ENCODE measurements at regions not wholly inside any gene's neighbourhood (a gene's known extent, or its start where the extent isn't known, plus 50 kb on each side); places are given as distances from the start of the nearest gene placed in this dataset.

DNA sequence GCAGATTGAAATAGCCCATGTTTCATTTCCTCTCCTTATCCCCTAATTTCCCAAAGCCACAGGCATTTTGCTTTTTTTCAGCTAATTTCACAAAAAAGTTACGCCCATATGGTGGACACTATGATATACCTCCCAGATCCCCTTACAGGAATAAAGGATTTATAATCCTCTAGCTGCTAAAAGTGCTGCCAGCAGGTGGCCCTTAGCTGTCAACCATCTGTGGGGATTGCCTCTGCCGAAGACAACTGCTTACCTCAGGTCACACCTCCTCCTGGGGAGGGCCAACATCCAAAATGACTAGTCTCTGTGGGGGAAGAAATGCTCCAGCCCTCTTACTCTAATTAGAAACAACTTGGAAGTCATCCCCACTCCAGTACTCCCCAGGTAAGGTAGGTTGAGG, 61.0 kb upstream of the EPB41L3 start:
- no peak for DNase-seq (ENCODE audit: extremely low read depth, low read depth)
- no peak overlapping the region for H3K4me3 ChIP-seq (replicated peaks; ENCODE audit: low read depth, low read length)
- TF ChIP-seq, protein P1, sequence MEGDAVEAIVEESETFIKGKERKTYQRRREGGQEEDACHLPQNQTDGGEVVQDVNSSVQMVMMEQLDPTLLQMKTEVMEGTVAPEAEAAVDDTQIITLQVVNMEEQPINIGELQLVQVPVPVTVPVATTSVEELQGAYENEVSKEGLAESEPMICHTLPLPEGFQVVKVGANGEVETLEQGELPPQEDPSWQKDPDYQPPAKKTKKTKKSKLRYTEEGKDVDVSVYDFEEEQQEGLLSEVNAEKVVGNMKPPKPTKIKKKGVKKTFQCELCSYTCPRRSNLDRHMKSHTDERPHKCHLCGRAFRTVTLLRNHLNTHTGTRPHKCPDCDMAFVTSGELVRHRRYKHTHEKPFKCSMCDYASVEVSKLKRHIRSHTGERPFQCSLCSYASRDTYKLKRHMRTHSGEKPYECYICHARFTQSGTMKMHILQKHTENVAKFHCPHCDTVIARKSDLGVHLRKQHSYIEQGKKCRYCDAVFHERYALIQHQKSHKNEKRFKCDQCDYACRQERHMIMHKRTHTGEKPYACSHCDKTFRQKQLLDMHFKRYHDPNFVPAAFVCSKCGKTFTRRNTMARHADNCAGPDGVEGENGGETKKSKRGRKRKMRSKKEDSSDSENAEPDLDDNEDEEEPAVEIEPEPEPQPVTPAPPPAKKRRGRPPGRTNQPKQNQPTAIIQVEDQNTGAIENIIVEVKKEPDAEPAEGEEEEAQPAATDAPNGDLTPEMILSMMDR (IDR thresholded peaks at IDR 0.05; ENCODE audit: low read depth, low read length, missing control alignments), result no peak

DNA sequence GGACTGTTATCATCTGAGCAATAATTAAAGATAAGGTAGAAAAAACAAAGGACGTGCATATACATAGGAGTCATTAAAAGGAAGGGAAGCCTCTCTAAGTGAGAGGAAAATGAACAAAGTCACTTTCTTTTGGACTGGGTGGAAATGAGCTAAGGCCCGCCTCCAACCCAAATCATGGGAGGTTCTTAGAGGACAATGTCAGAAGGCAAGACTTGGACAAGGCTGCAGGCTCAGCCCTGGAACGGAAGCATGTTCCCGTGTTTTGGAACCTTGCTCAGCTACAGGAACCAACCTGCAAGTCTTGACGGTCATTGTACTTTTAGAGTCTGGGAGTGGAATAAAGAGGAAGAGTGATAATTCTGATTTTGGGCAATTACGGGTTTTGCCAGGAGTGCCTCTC, 59.4 kb upstream of the EPB41L3 start:
- DNase-seq (ENCODE audit: extremely low read depth, low read depth), result no peak
- TF ChIP-seq, protein P1 (IDR thresholded peaks at IDR 0.05; ENCODE audit: low read depth, low read length, missing control alignments), result no peak
- no peak overlapping the region for H3K4me3 ChIP-seq (replicated peaks; ENCODE audit: low read depth, low read length)

DNA sequence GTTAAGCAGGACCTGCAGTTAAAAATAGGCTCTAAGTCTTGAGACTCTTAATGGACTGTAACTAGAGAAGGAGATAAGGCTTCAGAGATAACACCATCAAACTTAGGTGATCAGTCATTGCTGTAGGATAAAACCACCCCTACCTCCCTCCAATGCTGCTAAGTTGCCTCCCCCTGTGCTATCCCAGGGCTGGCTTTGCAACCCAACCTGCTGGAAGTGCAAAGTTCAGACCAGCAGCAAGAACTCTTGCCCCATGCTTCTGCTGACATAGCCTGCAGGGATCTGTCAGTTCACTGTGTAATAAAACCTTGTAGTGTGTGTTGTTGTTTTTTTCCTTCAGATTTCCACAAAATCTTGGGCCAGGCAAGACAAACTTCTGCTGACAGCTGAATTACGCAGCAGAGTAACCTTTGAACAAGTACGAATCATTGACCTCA, 57.4 kb upstream of the EPB41L3 start:
- no peak for DNase-seq (ENCODE audit: extremely low read depth, low read depth)
- H3K4me3 ChIP-seq (replicated peaks; ENCODE audit: low read depth, low read length), result no peak overlapping the region
- TF ChIP-seq, protein P1 (IDR thresholded peaks at IDR 0.05; ENCODE audit: low read depth, low read length, missing control alignments), result no peak

DNA sequence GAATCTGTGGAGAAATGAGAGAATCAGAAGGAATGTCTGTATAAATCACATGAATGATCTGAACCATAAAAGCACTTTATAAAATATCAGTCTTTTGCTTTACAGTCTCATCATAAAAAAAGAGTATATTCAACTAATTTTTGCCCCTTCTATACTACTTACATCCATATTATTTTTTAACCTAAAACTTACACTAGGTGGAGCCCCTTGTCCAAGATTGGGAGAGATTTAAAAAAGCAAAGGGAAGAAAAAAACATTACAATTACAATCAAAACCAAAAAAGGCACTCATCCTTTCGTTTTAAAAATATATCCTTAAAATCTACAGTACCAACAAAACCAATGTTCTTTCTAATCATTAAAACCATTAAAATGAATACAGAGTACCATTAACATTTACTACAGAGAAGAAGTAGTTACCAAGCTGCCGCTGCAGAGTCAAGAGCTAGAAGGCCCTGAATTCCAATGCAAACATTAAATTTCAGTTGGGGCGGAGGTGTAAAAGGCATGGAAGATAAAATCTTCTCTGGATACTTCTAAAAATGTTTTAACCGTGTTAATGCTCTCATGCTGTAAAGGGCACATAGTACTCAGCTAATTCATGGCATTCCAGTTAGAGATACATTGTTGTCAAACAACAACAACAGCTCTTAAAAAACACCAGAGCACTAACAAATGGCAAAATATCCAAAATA, 56.7 kb upstream of the EPB41L3 start:
- TF ChIP-seq, protein P1 (IDR thresholded peaks at IDR 0.05; ENCODE audit: low read depth, low read length, missing control alignments), result peak; percentile 5
- no peak overlapping the region for H3K4me3 ChIP-seq (replicated peaks; ENCODE audit: low read depth, low read length)
- DNase-seq (ENCODE audit: extremely low read depth, low read depth), result no peak

DNA sequence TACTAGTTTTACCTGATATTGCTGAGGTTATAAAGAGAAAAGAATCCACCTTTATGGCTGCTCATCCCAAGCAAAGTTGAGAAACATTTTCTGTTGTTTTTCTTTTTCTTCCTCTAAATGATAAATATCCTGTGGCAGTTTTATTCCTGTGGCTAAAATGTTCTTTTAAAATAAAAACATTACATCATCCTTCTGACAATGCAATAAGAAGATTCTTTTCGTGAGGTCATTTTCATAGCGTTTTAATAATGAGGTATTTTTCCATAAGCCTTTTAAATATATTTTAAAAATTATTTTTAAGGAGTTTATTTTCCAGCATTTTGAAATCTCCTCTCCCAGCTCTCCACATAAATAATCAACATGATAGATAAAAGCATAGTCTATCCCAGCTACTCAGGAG, 52.8 kb upstream of the EPB41L3 start:
- TF ChIP-seq, protein P1 (IDR thresholded peaks at IDR 0.05; ENCODE audit: low read depth, low read length, missing control alignments), result no peak
- no peak for DNase-seq (ENCODE audit: extremely low read depth, low read depth)
- no peak overlapping the region for H3K4me3 ChIP-seq (replicated peaks; ENCODE audit: low read depth, low read length)
